GM23338 (cell line): ENCODE measurements at regions not wholly inside any gene's neighbourhood (a gene's known extent, or its start where the extent isn't known, plus 50 kb on each side); places are given as distances from the start of the nearest gene placed in this dataset.

Experiments used
- ATAC-seq: fragments of 200-7000 bp; cut with Tn5 transposase; 3 replicates; pipeline ENCODE4 v1.9.1; 2020
- DNase-seq: peaks from one replicate; pipeline ENCODE4 v3.0.0-alpha.2; 2015; ENCODE audit warnings: low spot score
- H2AFZ ChIP-seq: fragments of 200-600 bp; sonication (generic); 2 replicates; pipeline ENCODE4 v1.8.0; 2016; ENCODE audit warnings: antibody characterized with exemption, mild to moderate bottlenecking, moderate library complexity
- H3F3A ChIP-seq: fragments of 200-600 bp; sonication (generic); replicated peaks from 2 replicates; pipeline ENCODE4 v1.8.0; 2017; ENCODE audit warnings: antibody characterized with exemption, mixed run types, low read depth
- H3K27ac ChIP-seq: fragments of 200-600 bp; sonication (generic); 2 replicates; pipeline ENCODE4 v1.6.1; 2016; ENCODE audit warnings: low read depth
- H3K27me3 ChIP-seq: fragments of 200-600 bp; sonication (generic); 2 replicates; pipeline ENCODE4 v1.8.0; 2016; ENCODE audit warnings: mild to moderate bottlenecking, mixed run types, moderate library complexity; ENCODE audit not compliant: insufficient read depth
- H3K36me3 ChIP-seq: fragments of 200-600 bp; sonication (generic); 2 replicates; pipeline ENCODE4 v1.8.0; 2016; ENCODE audit warnings: mild to moderate bottlenecking; ENCODE audit not compliant: insufficient read depth
- H3K4me1 ChIP-seq: fragments of 200-600 bp; sonication (generic); 2 replicates; pipeline ENCODE4 v1.8.0; 2016; ENCODE audit warnings: mild to moderate bottlenecking, moderate library complexity; ENCODE audit not compliant: insufficient read depth
- H3K4me2 ChIP-seq: fragments of 200-600 bp; sonication (generic); 2 replicates; pipeline ENCODE4 v1.7.1; 2017; ENCODE audit warnings: mixed run types
- H3K4me3 ChIP-seq: fragments of 200-600 bp; sonication (generic); 2 replicates; pipeline ENCODE4 v1.6.1; 2016; ENCODE audit warnings: mixed run types
- H3K79me2 ChIP-seq: fragments of 200-600 bp; sonication (generic); replicated peaks from 2 replicates; pipeline ENCODE4 v1.8.0; 2017; ENCODE audit warnings: mild to moderate bottlenecking; ENCODE audit not compliant: insufficient read depth
- H3K9me2 ChIP-seq: fragments of 200-600 bp; sonication (generic); 2 replicates; pipeline ENCODE4 v1.8.0; 2017; ENCODE audit not compliant: insufficient read depth
- H4K20me1 ChIP-seq: fragments of 200-600 bp; sonication (generic); replicated peaks from 2 replicates; pipeline ENCODE4 v1.8.0; 2017; ENCODE audit warnings: mild to moderate bottlenecking; ENCODE audit not compliant: insufficient read depth
- H3K27ac Mint-ChIP-seq: 2 replicates; pipeline ENCODE4 v1.8.0; 2020; ENCODE audit warnings: inconsistent platforms, mild to moderate bottlenecking, moderate library complexity, mixed read lengths
- H3K27me3 Mint-ChIP-seq: 3 replicates; pipeline ENCODE4 v1.8.0; 2022; ENCODE audit warnings: low read depth, mild to moderate bottlenecking, moderate library complexity, mixed read lengths, inconsistent platforms; ENCODE audit not compliant: insufficient read depth, poor library complexity
- H3K36me3 Mint-ChIP-seq: 3 replicates; pipeline ENCODE4 v1.8.0; 2021; ENCODE audit warnings: low read depth, mild to moderate bottlenecking, inconsistent platforms, moderate library complexity, mixed read lengths
- H3K4me1 Mint-ChIP-seq: 3 replicates; pipeline ENCODE4 v1.8.0; 2020; ENCODE audit warnings: mild to moderate bottlenecking, inconsistent platforms, mixed read lengths
- H3K4me3 Mint-ChIP-seq: 3 replicates; pipeline ENCODE4 v1.8.0; 2021; ENCODE audit warnings: moderate library complexity, mild to moderate bottlenecking, inconsistent platforms, mixed read lengths
- H3K9me3 Mint-ChIP-seq: 3 replicates; pipeline ENCODE4 v1.8.0; 2020; ENCODE audit warnings: moderate library complexity, mild to moderate bottlenecking, inconsistent platforms, mixed read lengths
- CREB1 ChIP-seq: fragments of 250-450 bp; sonication (Bioruptor Pico); IDR thresholded peaks from 2 replicates; pipeline ENCODE4 v1.5.0; 2020; ENCODE audit warnings: low read depth, mild to moderate bottlenecking, moderate library complexity
- CTCF ChIP-seq, 2 experiments: fragments of 200-600 bp in 1 of 2; sonication (generic) in 1 of 2; conservative IDR thresholded peaks; 2 replicates each; pipeline versions ENCODE4 v1.5.1 to v1.6.1; 2016 to 2017; ENCODE audit warnings: antibody characterized with exemption in 2 of 2, low read depth in 2 of 2, mild to moderate bottlenecking in 2 of 2, moderate library complexity in 1 of 2
- EZH2 ChIP-seq: fragments of 200-600 bp; sonication (generic); IDR thresholded peaks from one replicate; pipeline ENCODE4 v1.8.0; 2017; ENCODE audit warnings: antibody characterized with exemption, mild to moderate bottlenecking, low read depth; ENCODE audit not compliant: unreplicated experiment
- JUNB ChIP-seq: IDR thresholded peaks from one replicate; pipeline ENCODE4 v1.6.1; 2016; ENCODE audit warnings: antibody characterized with exemption; ENCODE audit not compliant: unreplicated experiment
- NANOG ChIP-seq: IDR thresholded peaks from 2 replicates; pipeline ENCODE4 v1.6.1; 2016; ENCODE audit warnings: antibody characterized with exemption, borderline replicate concordance
- POLR2AphosphoS5 ChIP-seq: IDR thresholded peaks from 2 replicates; pipeline ENCODE4 v1.6.1; 2016; ENCODE audit warnings: antibody characterized with exemption, low read depth
- REST ChIP-seq: IDR thresholded peaks from one replicate; pipeline ENCODE4 v1.6.1; 2018; ENCODE audit warnings: antibody characterized with exemption; ENCODE audit not compliant: unreplicated experiment
- ZNF462 ChIP-seq: fragments of 250-450 bp; sonication (Bioruptor Pico); IDR thresholded peaks from 2 replicates; pipeline ENCODE4 v1.5.0; 2020; ENCODE audit warnings: mild to moderate bottlenecking, moderate library complexity

- H3K4me3 Mint-ChIP-seq, result no peak overlapping the region
- peaks cover 33% of the 10 kb centered on the region; the same call in 2 of the 3 replicates for H3K4me1 Mint-ChIP-seq
- Histone ChIP-seq H4K20me1 (no peaks in the 10 kb centered on the region), H3K4me3 (no peak overlapping the region), H3K9me2 (no peaks in the 10 kb centered on the region), H3K79me2 (no peaks in the 10 kb centered on the region), H3K27me3 (no peaks in the 10 kb centered on the region), H3K36me3 (no peaks in the 10 kb centered on the region), H2AFZ (no peak overlapping the region), H3K27ac (no peak overlapping the region), H3K4me1 (no peaks in the 10 kb centered on the region), H3F3A (no peaks in the 10 kb centered on the region), H3K4me2 (no peak overlapping the region)
- ATAC-seq, result no peak
- H3K36me3 Mint-ChIP-seq, result no peaks in the 10 kb centered on the region
- no peak overlapping the region for H3K27ac Mint-ChIP-seq
- DNase-seq, result no peak
- H3K27me3 Mint-ChIP-seq, result peaks cover 8% of the 10 kb centered on the region
- TF ChIP-seq EZH2, result no peak
- no peak for TF ChIP-seq NANOG
- TF ChIP-seq CREB1 (CRISPR knock-in tag), result no peak
- no peak for TF ChIP-seq CTCF (conservative IDR thresholded peaks at IDR 0.05; ENCODE audit: low read depth in 2 of 2)
- no peak for TF ChIP-seq ZNF462 (CRISPR knock-in tag)
- TF ChIP-seq JUNB, result no peak
- no peak for TF ChIP-seq REST
- no peak for TF ChIP-seq POLR2AphosphoS5
- 0 out of 3 replicates have a peak, but pooled peaks cover 4% of the 10 kb centered on the region for H3K9me3 Mint-ChIP-seq
Measured at GRCh38 chrX:39894683-39895082, 203.1 kb downstream of the BCOR start.
